Endodermal cell (in vitro differentiated cells): ENCODE measurements at regions not wholly inside any gene's neighbourhood (a gene's known extent, or its start where the extent isn't known, plus 50 kb on each side); places are given as distances from the start of the nearest gene placed in this dataset.

Experiments
- DNase-seq: peaks from one replicate; pipeline ENCODE4 v3.0.0-alpha.2; 2017
- H3K27ac ChIP-seq: 2 replicates; pipeline ENCODE4 v1.5.1; 2013; ENCODE audit warnings: mild to moderate bottlenecking, low read depth, low read length, moderate library complexity
- H3K27me3 ChIP-seq: 2 replicates; pipeline ENCODE4 v1.6.1; 2013; ENCODE audit warnings: mild to moderate bottlenecking, low read length, moderate library complexity; ENCODE audit not compliant: insufficient read depth, control insufficient read depth, poor library complexity, severe bottlenecking
- H3K36me3 ChIP-seq: 2 replicates; pipeline ENCODE4 v1.7.0; 2013; ENCODE audit warnings: mild to moderate bottlenecking, low read length, moderate library complexity; ENCODE audit not compliant: control insufficient read depth, insufficient read depth
- H3K4me1 ChIP-seq: one replicate; pipeline ENCODE4 v1.7.0; 2013; ENCODE audit warnings: low read length; ENCODE audit not compliant: control insufficient read depth, insufficient read depth
- H3K4me3 ChIP-seq: 2 replicates; pipeline ENCODE4 v1.5.1; 2013; ENCODE audit warnings: mild to moderate bottlenecking, low read length, moderate library complexity
- H3K9ac ChIP-seq: 2 replicates; pipeline ENCODE4 v1.6.1; 2013; ENCODE audit warnings: mild to moderate bottlenecking, low read length, moderate library complexity; ENCODE audit not compliant: poor library complexity, severe bottlenecking; ENCODE audit errors: extremely low read depth
- H3K9me3 ChIP-seq: 2 replicates; pipeline ENCODE4 v1.6.1; 2013; ENCODE audit warnings: mild to moderate bottlenecking, low read length, moderate library complexity; ENCODE audit not compliant: control insufficient read depth
- H3K27ac Mint-ChIP-seq: 2 replicates; pipeline ENCODE4 v1.8.0; 2020; ENCODE audit warnings: mixed read lengths
- H3K27me3 Mint-ChIP-seq: 2 replicates; pipeline ENCODE4 v1.8.0; 2021; ENCODE audit warnings: mild to moderate bottlenecking, mixed read lengths; ENCODE audit not compliant: insufficient read depth
- H3K36me3 Mint-ChIP-seq: 2 replicates; pipeline ENCODE4 v1.8.0; 2020; ENCODE audit warnings: low read depth, mixed read lengths
- H3K4me1 Mint-ChIP-seq: 2 replicates; pipeline ENCODE4 v1.8.0; 2020; ENCODE audit warnings: mixed read lengths
- H3K4me3 Mint-ChIP-seq: 2 replicates; pipeline ENCODE4 v1.8.0; 2020; ENCODE audit warnings: mild to moderate bottlenecking, moderate library complexity, mixed read lengths
- H3K9me3 Mint-ChIP-seq: 2 replicates; pipeline ENCODE4 v1.8.0; 2020; ENCODE audit warnings: mild to moderate bottlenecking, mixed read lengths
- CTCF ChIP-seq: fragments of 200-600 bp; sonication (generic); conservative IDR thresholded peaks from 2 replicates; pipeline ENCODE4 v1.5.0; 2021; ENCODE audit warnings: antibody characterized with exemption, mild to moderate bottlenecking
- whole genome bisulfite sequencing, 2 experiments: methylation state at CpG; one replicate each; pipeline versions ENCODE4 v1.1.5 to v1.1.7; 2013; ENCODE audit warnings: missing lambda C conversion rate in 2 of 2, mixed read lengths in 1 of 2; ENCODE audit not compliant: insufficient coverage in 1 of 2, insufficient read length in 1 of 2; 5-methylcytosine and 5-hydroxymethylcytosine counted together

DNA sequence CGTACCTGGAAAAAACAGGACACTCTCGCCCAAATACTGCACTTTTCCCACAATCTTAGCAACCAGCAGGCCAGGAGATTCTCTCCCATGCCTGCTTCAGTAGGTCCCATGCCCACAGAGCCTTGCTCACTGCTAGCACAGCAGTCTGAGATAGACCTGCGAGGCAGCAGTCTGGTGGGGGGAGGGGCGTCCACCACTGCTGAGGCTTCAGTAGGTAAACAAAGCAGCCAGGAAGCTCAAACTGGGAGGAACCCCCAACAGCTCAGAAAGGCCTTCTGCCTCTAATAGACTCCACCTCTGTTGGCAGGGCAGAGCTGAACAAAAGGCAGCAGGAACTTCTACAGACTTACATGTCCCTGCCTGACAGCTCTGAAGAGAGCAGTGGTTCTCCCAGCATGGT lies 1202.8 kb upstream of the ACVR2A start:
- peaks cover 41% of the 10 kb centered on the region for H3K9me3 Mint-ChIP-seq
- no peaks in the 10 kb centered on the region for H3K9me3 ChIP-seq
- no peaks in the 10 kb centered on the region for H3K36me3 ChIP-seq
- H3K4me1 ChIP-seq, result no peaks in the 10 kb centered on the region
- no peaks in the 10 kb centered on the region for H3K27me3 Mint-ChIP-seq
- no peaks in the 10 kb centered on the region for H3K4me1 Mint-ChIP-seq
- H3K9ac ChIP-seq, result no peak overlapping the region
- WGBS, 2 experiments, result 81 to 96% methylated on average over 4 of the region's 4 CpGs
- H3K27ac ChIP-seq, result no peak overlapping the region
- peaks cover 4% of the 10 kb centered on the region for H3K36me3 Mint-ChIP-seq
- no peak overlapping the region for H3K27ac Mint-ChIP-seq
- peak; percentile 41 for DNase-seq
- no peak overlapping the region for H3K4me3 ChIP-seq
- TF ChIP-seq CTCF, result no peak
- no peaks in the 10 kb centered on the region for H3K27me3 ChIP-seq
- no peak overlapping the region for H3K4me3 Mint-ChIP-seq

- no peak overlapping the region for H3K4me3 ChIP-seq
- no peak overlapping the region for H3K9ac ChIP-seq
- H3K4me3 Mint-ChIP-seq, result no peak overlapping the region
- WGBS, 2 experiments, result 89 to 92% methylated on average over 6 to 8 of the region's 8 CpGs
- DNase-seq, result no peak
- no peaks in the 10 kb centered on the region for H3K27me3 Mint-ChIP-seq
- H3K4me1 ChIP-seq, result no peaks in the 10 kb centered on the region
- H3K27ac Mint-ChIP-seq, result no peak overlapping the region
- H3K27ac ChIP-seq, result no peak overlapping the region
- H3K9me3 ChIP-seq, result no peaks in the 10 kb centered on the region
- no peaks in the 10 kb centered on the region for H3K4me1 Mint-ChIP-seq
- no peak for TF ChIP-seq CTCF
- no peaks in the 10 kb centered on the region for H3K36me3 ChIP-seq
- no peaks in the 10 kb centered on the region for H3K27me3 ChIP-seq
- no peaks in the 10 kb centered on the region for H3K9me3 Mint-ChIP-seq
- no peaks in the 10 kb centered on the region for H3K36me3 Mint-ChIP-seq
These were observed 1210.4 kb upstream of the ACVR2A start for GRCh38 chr2:146634230-146635097.

DNA sequence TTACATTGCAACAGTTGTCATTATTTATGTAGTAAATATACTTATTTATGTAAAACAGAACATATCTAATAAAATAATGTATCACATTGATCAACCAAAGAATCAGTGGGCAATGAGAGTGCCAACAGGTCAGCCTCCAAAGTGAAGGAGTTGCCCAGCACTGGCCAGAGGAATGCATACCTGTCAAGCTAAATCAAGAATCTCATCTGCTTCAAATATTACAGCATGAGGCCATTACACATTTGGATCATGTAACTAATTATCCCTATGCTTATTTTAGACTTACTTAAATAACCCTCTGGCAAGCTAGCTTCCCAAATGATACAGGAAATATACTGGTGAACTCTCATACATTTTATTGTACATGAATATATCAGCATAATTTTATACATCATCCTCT lies 1211.7 kb upstream of the ACVR2A start:
- Histone ChIP-seq H3K4me1 (no peaks in the 10 kb centered on the region), H3K4me3 (no peak overlapping the region), H3K36me3 (no peaks in the 10 kb centered on the region), H3K9ac (no peak overlapping the region), H3K27ac (no peak overlapping the region), H3K27me3 (no peaks in the 10 kb centered on the region), H3K9me3 (no peaks in the 10 kb centered on the region)
- Mint-ChIP-seq H3K36me3 (no peaks in the 10 kb centered on the region), H3K27ac (no peak overlapping the region), H3K27me3 (no peaks in the 10 kb centered on the region), H3K4me1 (no peaks in the 10 kb centered on the region), H3K4me3 (no peak overlapping the region), H3K9me3 (no peaks in the 10 kb centered on the region)
- no peak for TF ChIP-seq CTCF
- no peak for DNase-seq
